H7 (cell line): ENCODE measurements at regions not wholly inside any gene's neighbourhood (a gene's known extent, or its start where the extent isn't known, plus 50 kb on each side); places are given as distances from the start of the nearest gene placed in this dataset.

ENCODE experiments used
- DNase-seq: peaks from one replicate; pipeline ENCODE4 v3.0.0; 2012
- H3K27me3 ChIP-seq: 2 replicates; pipeline ENCODE4 v1.6.0; 2011; ENCODE audit warnings: mild to moderate bottlenecking, low read length; ENCODE audit not compliant: control insufficient read depth, insufficient read depth
- H3K36me3 ChIP-seq: replicated peaks from 2 replicates; pipeline ENCODE4 v1.5.1; 2011; ENCODE audit warnings: low read length; ENCODE audit not compliant: control insufficient read depth, insufficient read depth
- H3K4me3 ChIP-seq: 2 replicates; pipeline ENCODE4 v1.5.1; 2011; ENCODE audit warnings: low read depth, mild to moderate bottlenecking, control low read depth, low read length, moderate library complexity; ENCODE audit not compliant: insufficient read depth

GRCh38 chr6:14642136-14642505 is 524.5 kb downstream of the CD83 start:
- H3K36me3 ChIP-seq = no peaks in the 10 kb centered on the region
- no peak overlapping the region for H3K4me3 ChIP-seq
- H3K27me3 ChIP-seq = no peaks in the 10 kb centered on the region
- no peak for DNase-seq

GRCh38 chr6:14642842-14643241 is 525.3 kb downstream of the CD83 start:
- DNase-seq = no peak
- Histone ChIP-seq H3K27me3 (no peaks in the 10 kb centered on the region), H3K4me3 (no peak overlapping the region), H3K36me3 (no peaks in the 10 kb centered on the region)

GRCh38 chr6:14644381-14644780 is 526.8 kb downstream of the CD83 start:
- Histone ChIP-seq H3K27me3 (no peaks in the 10 kb centered on the region), H3K36me3 (no peaks in the 10 kb centered on the region), H3K4me3 (no peak overlapping the region)
- no peak for DNase-seq

- DNase-seq = no peak
- Histone ChIP-seq H3K4me3 (no peak overlapping the region), H3K36me3 (no peaks in the 10 kb centered on the region), H3K27me3 (no peaks in the 10 kb centered on the region)
Measured at GRCh38 chr6:14645221-14645620, 527.6 kb downstream of the CD83 start.

- Histone ChIP-seq H3K36me3 (no peaks in the 10 kb centered on the region), H3K27me3 (no peaks in the 10 kb centered on the region), H3K4me3 (no peak overlapping the region)
- no peak for DNase-seq
Measured at GRCh38 chr6:14645841-14646240, 528.3 kb downstream of the CD83 start.

GRCh38 chr6:14646371-14646770 is 528.8 kb downstream of the CD83 start:
- H3K36me3 ChIP-seq = no peaks in the 10 kb centered on the region
- H3K27me3 ChIP-seq = no peaks in the 10 kb centered on the region
- no peak overlapping the region for H3K4me3 ChIP-seq
- DNase-seq = no peak

- H3K27me3 ChIP-seq = no peaks in the 10 kb centered on the region
- H3K4me3 ChIP-seq = no peak overlapping the region
- no peak for DNase-seq
- no peaks in the 10 kb centered on the region for H3K36me3 ChIP-seq
Measured at GRCh38 chr6:14647357-14647756, 529.8 kb downstream of the CD83 start.

GRCh38 chr6:14652536-14652935 is 535.0 kb downstream of the CD83 start:
- H3K36me3 ChIP-seq = no peaks in the 10 kb centered on the region
- no peak overlapping the region for H3K4me3 ChIP-seq
- H3K27me3 ChIP-seq = no peaks in the 10 kb centered on the region
- no peak for DNase-seq

GRCh38 chr6:14655201-14656061 is 537.9 kb downstream of the CD83 start:
- Histone ChIP-seq H3K36me3 (no peaks in the 10 kb centered on the region), H3K27me3 (no peaks in the 10 kb centered on the region)
- no peak for DNase-seq

GRCh38 chr6:14656078-14656521 is 538.5 kb downstream of the CD83 start:
- DNase-seq = no peak
- Histone ChIP-seq H3K27me3 (no peaks in the 10 kb centered on the region), H3K4me3 (no peak overlapping the region), H3K36me3 (no peaks in the 10 kb centered on the region)

More at GRCh38 chr6:14655201-14656061, 537.9 kb downstream of the CD83 start:
- no peak overlapping the region for H3K4me3 ChIP-seq

- DNase-seq = no peak
- Histone ChIP-seq H3K4me3 (no peak overlapping the region), H3K36me3 (no peaks in the 10 kb centered on the region), H3K27me3 (no peaks in the 10 kb centered on the region)
Measured at GRCh38 chr6:14656649-14657048, 539.1 kb downstream of the CD83 start.

GRCh38 chr6:14658030-14658429 is 540.5 kb downstream of the CD83 start:
- Histone ChIP-seq H3K36me3 (no peaks in the 10 kb centered on the region), H3K27me3 (no peaks in the 10 kb centered on the region; the same call in 1 of the 2 replicates), H3K4me3 (no peak overlapping the region)
- no peak for DNase-seq

- Histone ChIP-seq H3K4me3 (no peak overlapping the region), H3K36me3 (no peaks in the 10 kb centered on the region), H3K27me3 (no peaks in the 10 kb centered on the region; the same call in 1 of the 2 replicates)
- no peak for DNase-seq
Measured at GRCh38 chr6:14658886-14659561, 541.5 kb downstream of the CD83 start.

- Histone ChIP-seq H3K36me3 (no peaks in the 10 kb centered on the region), H3K27me3 (no peaks in the 10 kb centered on the region; the same call in 1 of the 2 replicates), H3K4me3 (no peak overlapping the region)
- DNase-seq = no peak
Measured at GRCh38 chr6:14659841-14660240, 542.3 kb downstream of the CD83 start.
